ENCODE measurements at regions not wholly inside any gene's neighbourhood (a gene's known extent, or its start where the extent isn't known, plus 50 kb on each side); places are given as distances from the start of the nearest gene placed in this dataset.

DNA sequence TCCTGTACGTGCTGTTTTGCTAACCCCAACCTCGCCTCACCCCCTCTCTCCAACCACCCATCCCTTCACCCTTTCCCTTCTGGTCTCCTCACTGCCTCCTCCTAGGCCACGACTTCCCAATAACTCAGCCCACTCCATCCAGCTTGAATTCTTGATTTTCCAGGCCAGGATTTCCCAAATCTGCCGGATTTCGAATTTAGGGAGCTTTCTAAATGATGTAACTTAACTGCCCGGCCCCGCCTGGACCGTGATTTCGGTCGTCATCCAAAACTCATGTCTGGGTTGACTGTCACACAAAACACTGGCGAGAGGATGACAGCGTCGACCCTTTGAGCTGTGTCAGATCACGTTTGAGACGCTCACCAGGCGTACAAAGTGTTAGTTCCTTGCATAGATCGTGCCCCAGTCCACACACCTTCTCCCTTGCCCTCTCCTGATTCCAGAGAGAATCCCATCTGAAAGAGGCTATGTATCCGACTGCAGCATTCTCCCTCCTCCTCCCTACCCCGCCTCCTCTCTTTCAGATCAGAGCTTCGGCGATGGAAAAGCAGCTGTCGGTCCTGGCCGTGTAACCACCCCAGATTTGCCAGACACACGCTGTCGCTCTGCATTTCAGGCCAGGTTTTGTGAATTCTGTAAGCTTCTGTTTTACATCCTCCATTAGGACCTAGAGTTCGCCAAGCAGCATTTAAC is 168.2 kb downstream of the GPX5 start:
- TF ChIP-seq, protein P1, sequence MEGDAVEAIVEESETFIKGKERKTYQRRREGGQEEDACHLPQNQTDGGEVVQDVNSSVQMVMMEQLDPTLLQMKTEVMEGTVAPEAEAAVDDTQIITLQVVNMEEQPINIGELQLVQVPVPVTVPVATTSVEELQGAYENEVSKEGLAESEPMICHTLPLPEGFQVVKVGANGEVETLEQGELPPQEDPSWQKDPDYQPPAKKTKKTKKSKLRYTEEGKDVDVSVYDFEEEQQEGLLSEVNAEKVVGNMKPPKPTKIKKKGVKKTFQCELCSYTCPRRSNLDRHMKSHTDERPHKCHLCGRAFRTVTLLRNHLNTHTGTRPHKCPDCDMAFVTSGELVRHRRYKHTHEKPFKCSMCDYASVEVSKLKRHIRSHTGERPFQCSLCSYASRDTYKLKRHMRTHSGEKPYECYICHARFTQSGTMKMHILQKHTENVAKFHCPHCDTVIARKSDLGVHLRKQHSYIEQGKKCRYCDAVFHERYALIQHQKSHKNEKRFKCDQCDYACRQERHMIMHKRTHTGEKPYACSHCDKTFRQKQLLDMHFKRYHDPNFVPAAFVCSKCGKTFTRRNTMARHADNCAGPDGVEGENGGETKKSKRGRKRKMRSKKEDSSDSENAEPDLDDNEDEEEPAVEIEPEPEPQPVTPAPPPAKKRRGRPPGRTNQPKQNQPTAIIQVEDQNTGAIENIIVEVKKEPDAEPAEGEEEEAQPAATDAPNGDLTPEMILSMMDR (IDR thresholded peaks at IDR 0.05; ENCODE audit: insufficient read depth, low read depth, low read length) = no peak
- TF ChIP-seq EZH2 (IDR thresholded peaks at IDR 0.05; ENCODE audit: insufficient read depth, low read length) = no peak
